HG02623 (cell line): ENCODE measurements at regions not wholly inside any gene's neighbourhood (a gene's known extent, or its start where the extent isn't known, plus 50 kb on each side); places are given as distances from the start of the nearest gene placed in this dataset.

ENCODE experiments used
- ATAC-seq: cut with Tn5 transposase; IDR thresholded peaks from one replicate; pipeline ENCODE4 v1.9.1; 2021; ENCODE audit warnings: moderate library complexity; ENCODE audit not compliant: unreplicated experiment

DNA sequence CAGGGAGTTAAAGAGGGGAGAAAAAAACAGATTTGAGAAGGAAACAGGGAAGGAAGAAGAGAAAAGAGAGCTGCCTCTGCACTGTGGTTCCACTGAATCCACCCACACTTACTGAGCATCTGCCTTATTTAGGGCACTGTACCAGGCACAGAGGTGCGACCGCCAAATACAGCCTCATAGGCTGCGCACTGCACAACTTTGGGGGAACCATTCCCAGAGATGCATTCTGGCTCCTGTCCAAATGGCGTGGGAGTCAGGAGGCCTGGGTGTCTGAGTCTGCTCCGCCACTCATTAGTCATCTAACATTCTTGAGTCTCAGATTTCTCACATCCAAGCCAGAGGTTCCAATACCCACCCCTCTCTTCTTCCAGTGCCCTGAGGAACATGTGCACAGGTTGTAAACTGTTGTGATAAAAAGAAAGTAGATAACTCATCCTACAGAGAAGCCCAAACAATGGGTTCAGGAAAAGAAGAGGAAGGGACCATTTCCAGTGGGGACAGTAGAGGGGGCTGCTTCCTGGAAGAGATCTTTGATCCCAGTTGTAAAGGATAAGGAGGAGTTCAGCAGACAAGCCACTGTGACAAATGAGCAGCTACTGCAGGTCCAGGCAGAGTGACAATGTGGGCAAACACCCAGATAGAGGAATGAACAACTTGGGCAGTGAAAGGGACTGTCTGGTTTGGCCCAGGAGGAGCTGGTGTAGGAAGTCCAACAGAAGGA is 254.6 kb downstream of the UACA start:
- ATAC-seq = no peak

DNA sequence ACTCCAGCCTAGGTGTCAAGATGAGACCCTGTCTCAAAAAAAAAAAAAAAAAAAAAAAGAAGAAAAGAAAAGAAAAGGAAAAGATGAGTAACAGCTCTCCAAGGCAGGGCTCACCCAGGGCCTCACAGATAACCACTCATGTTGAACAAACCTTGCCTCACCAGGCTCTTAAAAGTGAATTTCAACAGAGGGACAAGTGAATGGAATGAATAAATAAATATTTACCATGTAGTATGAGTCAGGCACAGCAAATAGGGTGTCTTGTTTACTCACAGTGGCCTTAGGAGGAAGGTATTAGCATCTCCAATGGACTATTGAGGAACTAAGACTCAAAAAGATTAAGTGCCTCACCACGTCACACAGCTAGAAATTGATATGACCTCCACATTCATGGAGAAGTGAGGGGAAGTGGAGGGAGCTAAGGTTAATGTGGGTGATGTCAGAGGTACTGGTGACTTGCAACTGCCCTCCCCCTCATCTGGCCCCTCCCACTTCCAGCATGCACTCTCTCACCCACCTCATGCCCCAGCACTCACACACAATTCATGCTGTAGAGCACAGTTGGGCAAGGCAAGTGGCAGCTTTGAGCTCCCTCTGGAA is 255.5 kb downstream of the UACA start:
- ATAC-seq = no peak

DNA sequence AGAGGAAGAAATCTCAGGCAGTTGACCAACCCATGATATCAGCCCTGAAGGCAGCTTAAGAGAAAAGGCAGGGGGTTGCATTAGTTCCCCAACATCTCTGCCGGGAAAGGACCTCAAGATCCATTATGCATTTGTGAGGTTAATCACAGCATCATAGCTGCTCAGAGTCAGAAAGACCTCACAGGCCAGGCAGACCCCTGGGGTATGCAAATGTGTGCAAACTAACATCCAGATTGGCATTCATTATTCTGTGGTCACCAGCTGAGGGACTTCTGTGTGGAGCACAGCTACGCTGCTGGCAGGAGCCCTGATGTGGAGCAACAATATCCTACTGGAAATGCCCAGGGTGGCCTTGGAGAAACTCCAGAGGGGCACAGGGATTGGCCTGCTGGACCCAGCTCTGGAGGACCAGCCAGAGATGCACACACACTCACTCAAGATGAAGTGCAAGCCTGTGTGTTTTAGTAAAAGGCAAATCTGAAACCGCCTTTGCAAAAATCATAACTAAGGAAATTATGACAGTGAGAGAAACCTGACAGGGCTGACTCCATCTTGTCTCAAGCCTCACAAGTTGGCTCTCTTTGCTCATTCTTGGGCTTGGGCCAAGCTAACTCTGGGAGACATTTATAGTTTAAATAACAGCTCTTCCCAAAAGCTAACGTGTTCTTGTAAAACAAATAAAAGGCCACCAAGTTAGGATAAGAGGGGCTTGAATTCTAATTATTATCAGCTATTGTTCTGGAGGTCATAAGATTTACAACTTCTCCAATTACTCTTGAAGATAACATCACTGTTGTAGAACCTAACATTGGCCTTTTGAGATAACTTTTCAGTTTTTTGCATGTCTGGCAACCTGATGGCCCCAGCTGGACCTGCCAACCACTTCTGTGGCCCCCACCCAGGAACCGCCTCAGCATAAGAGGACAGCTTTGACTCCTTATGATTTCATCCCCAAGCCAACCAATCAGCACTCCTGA is 257.1 kb downstream of the UACA start:
- no peak for ATAC-seq

DNA sequence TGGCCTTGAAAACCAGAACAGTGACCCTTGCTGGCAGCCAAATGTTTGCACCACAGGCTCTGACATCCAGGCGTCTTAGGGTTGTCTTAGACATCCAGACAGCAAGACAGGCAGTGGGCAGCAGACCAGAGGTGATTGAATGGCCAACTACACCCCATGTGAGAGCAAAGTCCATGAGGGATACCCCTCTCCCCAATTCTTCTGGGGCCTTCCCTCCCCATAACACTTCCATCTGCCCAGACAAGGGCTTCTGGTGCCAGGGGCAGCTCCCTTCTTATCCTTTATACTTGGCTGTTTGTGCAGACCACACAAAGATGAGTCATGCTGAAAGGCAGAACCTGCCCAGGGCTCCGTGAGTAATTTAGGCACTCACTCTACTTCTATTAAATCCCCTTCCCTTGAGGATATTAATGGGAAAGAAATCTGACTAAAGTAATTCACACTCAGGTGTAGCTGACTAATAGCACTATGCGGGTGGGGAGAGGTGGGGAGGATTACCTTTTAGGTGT is 257.9 kb downstream of the UACA start:
- no peak for ATAC-seq

DNA sequence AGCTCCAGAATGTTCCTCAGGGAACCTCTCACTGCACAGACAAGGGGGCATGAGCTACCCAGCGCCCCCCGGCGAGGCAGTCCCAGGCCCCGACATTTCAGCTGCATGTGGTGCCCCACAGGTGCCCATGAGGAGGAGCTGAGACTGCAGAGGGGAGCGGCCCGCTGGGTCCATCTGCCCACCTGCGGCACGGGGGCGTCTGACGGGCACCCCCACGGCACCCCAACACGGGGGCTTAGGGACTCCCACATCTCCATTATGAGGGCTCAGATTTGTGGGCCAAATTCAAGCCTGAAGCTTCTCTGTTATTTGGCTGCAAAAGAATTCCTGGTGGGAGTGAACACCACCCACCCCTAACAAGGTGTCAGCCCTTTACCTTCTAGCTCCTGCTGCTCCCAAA is 258.4 kb downstream of the UACA start:
- ATAC-seq = no peak

DNA sequence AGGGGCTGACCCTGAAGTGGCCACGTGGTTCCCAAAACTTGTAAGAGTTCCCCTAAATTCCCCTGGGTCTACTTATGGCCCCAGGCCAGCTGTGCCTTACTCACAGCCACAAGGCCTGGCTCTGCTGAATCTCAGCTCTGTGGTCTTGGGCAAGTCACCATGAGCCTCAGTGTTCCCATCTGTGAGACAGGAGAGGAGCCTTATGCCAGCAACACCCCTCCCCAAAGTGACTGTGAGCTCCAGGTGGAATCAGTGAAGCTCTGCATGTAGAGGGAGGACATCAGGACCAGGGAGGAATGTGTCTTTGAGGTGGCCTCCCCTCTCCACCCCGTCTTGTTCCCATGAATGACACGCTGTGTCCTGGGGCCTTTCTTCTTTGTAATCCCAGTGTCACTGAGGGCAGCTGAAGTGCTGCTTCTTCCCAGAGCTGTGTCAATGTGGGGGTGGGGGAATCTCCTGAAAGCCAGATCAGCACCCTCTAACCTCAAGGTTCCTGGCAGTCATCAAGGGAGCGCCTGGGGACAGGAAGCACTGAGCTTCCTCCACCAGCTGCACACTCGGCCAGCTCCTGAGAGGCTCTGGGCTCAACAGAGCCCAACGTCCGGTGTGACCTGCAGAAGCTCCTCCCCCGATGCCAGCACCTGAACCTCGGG is 258.9 kb downstream of the UACA start:
- peak; percentile 48 for ATAC-seq

DNA sequence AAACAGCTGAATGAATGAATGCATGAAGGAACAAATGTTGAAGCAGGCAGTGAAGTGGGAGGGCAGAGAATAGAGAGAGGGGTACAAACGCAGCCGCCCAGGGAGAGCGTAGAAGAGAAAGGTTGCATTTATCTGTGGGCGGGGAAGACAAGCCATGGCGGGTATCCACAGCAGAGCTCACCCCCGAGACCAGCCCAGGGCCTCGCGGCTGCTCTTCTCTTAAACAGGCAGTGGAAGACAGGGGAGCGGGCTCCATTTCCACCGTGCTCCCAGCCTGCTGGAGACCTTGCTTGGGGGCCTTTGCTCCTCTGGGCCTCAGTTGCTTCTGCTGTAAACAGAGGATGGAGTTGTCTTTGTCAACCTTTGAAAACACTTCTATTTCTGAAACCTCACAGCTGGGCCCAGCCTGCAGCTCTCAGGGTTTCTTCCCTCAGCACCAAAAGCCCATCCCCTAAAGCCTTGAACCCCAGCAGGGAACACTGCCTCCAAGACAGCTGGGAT is 259.5 kb downstream of the UACA start:
- no peak for ATAC-seq

DNA sequence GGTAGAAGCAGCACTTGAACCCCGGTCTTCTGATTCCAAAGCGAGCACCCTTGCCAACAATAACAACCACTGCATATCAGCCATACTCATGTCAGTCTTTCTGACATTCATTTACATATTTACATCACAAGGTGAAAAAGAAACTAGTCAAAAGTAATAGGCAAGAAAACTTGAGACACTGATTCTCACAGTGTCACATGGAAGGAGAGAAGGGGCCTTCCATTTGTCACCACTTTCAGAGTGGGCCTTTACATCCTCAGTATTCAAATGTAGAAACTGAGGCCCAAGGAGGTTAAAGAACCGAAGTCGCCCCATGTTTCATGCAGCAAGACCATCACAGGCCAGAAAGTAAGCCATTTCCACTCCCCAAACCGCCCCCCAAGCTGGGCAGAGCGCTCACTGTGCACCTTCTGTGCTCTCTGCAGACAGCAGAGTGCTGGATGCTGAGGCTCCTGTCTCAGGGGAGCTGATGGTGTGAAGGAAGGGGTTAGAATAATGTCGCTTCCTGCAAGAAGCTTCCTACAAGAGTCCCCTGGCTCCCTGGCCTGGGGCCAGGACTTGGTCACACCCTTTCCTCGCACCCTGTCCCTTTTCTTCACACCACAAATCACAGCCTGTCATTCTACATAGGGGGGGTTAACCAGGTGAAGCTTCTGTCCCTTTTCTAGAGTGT is 260.1 kb downstream of the UACA start:
- no peak for ATAC-seq

DNA sequence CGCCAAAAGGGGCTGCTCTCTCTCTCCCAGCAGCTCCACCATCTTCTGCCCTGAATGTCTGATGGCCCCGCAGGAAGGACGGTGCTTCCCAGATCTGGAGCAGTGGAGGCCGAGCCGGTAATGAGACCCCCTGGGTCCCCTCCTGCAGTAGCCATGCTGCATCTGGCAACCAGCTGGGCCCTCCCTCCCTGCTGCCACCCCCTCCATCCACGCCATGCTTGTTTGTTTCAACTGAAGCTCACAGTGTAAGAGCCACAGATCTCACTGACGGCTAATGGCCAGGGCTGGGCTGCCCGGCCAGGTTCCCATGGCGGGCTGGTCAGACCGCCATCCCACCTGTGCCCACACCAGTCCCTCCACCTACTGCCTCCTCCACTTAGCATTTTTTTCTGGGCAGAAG is 260.8 kb downstream of the UACA start:
- no peak for ATAC-seq

DNA sequence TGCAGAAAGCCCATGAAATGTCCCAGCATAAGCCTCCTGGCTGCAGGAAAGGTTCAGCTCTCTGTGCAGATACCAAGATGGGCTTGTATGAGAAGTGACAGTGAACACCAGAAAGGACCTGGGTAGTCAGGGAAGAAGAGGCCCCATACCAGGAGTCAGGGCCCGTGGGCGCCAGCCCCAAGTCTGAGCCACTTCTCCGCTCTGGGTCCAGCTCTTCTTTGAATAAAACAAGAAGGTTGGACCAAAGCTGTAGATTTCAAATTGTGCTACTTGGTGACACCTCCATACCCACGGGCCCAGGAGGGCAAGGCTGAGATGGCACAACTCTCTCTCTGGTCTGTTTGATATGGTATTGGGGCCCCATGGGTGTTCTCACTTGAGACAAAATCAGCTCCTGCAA is 261.5 kb downstream of the UACA start:
- no peak for ATAC-seq

DNA sequence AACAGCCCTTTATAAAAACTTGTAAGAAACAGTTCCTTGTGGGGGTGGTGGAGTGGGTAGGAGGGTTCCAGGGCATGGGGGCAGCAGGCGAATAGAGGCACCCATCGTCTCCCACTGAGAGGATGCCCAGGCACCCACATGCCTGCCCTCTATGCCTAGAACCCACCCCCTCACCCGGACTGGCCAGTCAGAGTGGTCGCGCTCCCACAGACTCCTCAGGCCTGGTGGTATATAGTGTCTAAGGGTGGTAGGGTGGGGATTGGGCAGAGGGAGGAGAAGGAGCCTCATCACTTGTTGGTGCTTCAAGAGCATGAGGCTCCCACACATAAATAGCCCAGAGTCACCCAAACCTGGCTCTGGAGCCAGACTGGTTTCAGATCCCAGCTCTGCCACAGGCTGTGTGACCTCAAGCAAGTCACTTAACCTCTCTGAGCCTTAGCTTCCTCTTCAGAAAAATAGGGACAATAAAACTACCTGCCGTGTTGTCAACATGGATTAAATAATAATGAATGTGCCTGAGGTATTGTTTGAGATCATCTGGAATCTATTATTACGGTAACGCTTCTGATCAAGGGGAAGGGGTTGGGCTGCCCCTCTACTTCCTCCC is 262.1 kb downstream of the UACA start:
- no peak for ATAC-seq

DNA sequence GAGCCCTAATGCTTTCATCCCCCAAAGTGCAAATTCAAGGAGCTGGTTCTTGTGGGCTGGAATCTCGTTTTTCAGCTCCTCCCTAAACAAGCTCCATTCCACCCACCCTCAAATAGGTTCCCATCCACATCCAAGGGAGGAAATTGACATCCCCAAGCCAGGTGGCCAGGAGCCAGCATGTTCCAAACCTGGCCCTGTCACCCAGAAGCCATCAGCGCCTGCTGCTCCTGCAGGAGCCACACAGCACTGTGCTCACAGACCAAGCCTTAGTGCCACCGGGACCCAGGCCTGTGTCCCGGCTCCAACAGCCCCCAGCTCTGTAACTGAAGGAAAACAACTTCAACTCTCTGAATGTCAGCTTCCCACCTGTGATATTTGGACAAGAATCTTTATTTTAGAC is 263.6 kb downstream of the UACA start:
- ATAC-seq = no peak

DNA sequence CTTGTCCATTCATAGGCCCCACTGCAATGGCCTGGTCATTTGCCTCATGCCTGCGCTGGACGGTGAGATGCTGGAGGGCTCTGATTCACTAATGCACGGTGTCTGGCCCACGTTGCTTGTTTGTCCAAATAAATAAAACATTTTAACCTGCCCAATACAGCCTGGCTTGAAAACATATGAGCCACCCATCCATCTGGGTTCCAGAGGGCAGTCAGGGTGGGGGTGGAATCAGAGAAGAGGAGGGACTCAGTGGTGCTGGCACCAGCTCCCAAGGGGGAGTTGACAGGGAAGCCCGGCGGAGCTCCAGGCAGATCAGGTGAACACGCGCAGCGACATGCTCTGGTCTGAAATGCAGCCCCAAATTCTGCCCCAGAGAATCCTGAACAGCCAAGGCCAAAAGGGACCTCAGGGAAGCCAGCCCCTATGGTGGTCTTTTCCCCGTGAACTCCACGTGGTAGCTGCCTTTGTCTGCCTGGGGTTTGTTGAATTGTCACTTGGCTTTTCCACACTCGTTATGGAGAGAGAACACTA is 265.2 kb downstream of the UACA start:
- no peak for ATAC-seq

DNA sequence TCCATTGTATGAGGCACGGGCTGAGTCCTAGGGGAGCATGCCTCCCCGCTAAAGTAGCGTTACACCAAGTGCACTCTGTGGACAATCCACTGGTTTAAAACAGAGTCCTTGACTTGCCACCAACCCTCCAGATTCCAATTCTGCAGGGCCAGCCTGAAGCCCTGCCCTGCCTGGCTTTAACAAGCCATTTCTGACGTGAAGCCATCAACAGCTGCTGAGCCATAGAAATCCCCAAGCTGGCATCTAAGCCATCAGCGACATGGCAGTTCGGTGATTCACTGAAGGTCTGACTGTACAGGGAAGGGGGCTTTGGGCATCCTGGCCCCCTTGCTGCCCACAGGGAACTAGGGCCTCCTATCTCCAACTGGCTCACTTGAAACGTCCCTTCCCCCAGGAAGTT is 265.7 kb downstream of the UACA start:
- ATAC-seq = no peak

DNA sequence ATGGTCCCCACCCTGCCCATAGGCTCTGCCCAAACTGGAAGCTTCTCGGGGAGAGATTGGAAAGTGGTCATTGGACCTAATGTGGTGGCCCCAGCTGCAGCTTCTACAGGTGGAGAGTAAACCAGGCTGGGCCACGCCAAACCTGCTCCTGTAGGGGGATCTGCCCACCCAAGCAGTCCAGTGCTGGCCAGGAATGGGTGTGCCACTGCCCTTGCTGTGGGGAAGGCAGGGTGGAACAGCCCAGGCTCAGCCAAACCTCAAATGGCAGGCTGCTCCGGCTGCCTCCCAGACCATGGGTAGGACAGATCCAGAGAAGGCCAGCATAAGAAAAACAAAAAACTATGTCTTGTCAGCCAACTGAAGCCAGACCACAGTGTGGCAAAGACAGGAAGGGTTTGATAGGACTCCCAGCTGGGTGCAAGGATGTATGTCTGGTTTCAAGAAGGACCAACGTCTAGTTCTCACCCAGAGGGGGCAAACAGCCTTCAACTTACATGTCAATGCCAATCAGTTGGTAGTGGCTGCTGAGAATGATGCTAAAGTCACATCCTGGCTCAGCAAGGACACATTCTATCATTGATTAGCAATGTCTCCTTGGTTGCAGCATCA is 267.3 kb downstream of the UACA start:
- ATAC-seq = no peak

DNA sequence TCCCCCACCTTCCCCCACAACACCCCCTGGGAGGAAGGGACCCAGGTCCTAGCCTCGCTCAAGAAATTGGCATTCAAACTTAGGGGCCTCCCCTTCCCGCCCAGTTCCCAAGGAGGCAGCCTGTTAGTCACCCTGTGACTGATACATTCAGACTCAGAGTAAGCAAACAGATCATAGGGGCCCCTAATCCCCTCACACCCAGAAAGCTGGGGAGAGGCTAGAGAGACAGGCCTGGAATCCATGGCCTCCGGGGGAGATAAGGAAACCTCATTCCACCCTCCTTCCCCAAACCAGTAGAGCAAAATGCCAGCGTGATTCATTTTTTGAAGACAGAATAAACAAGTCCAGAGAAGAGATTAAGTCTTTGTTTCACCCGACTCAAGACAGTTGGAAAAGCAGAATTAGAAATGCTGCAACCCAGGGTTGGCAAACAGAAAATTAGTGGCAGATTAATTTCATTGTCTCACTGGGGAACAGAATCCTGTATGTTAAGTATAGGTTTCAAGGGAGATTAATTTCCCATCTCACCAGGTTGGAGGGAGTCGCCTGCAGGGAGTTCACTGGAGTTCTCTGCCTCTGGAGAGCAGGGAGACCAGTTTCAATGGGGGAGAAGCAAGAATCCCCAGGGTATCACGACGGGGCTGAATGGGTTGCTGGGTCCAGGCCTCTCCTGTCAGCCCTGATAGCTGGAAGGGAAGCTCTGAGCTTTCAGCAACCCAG is 268.3 kb downstream of the UACA start:
- ATAC-seq = no peak

DNA sequence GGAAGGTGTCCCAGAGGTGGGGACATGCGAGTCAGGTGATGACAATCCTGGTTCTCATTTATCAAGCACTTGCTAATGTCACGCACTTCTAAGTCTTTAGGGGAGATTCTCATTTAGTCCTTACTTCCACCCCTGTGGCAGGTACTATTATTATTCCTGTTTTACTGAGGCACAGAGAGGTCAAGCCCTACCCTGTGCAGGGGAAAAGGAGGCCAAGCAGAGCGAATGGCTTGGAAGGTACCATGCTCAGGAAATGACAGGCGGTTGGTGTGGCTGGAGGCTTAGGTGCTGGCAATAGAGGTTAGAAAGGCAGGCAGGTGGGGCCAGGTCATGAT is 268.9 kb downstream of the UACA start:
- no peak for ATAC-seq

DNA sequence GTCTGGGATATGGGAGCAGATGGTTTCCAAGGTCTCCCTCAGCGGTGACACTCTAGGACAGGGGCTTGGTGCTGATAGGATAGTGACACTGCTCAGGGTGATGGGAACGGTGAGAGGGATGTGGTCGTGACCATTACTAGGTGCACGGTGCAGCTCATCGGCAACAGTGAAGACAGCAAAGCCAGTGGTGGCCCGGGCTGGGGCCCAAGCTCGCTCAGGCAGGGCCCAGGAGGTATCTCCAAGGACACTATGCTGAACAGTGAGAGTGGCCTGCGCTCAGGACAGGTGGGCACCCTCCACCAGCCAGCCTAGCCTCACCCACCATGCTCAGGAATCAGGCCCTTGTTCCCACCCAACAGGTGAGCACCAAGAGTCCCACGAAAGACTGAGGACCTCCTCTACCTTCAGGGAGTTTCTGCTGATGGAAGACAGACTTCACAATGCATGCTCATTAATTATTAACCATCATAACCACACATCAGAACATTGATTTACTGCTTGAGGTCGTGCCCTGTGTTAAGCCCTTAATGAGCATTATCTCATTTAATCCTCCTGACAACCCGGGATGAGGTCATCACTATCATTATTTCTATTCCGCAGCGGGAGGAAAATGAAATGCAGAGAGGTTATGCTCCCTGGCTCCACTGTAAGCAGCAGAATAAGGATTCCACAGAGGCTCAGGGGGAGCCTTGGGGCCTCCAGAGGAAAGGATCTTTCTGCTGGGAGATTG is 269.4 kb downstream of the UACA start:
- no peak for ATAC-seq
